H1 (cell line): ENCODE measurements at regions not wholly inside any gene's neighbourhood (a gene's known extent, or its start where the extent isn't known, plus 50 kb on each side); places are given as distances from the start of the nearest gene placed in this dataset.

Experiments used
- CTCF ChIA-PET: fragments of 300-600 bp; sonication (Branson Sonifier 250); formaldehyde crosslinking; loops from one replicate; lab custom pipeline; 2021; ENCODE audit not compliant: partially characterized antibody; lab: Charles Lee
- POLR2A ChIA-PET: fragments of 300-600 bp; sonication (Branson Sonifier 250); formaldehyde crosslinking; loops from one replicate; lab custom pipeline; 2021; ENCODE audit warnings: inconsistent platforms; ENCODE audit not compliant: partially characterized antibody; lab: Charles Lee
- DNase-seq, 2 experiments: peaks; one replicate each; pipeline versions ENCODE4 v3.0.0 to v3.0.0-alpha.2; 2010 to 2022; ENCODE audit warnings: low spot score in 2 of 2, low read depth in 1 of 2, mixed read lengths in 1 of 2
- FAIRE-seq: peaks from 2 replicates; lab custom pipeline; 2011; peaks lifted over from hg19 to GRCh38; lab: Jason Lieb, UNC
- H2AFZ ChIP-seq: 2 replicates; pipeline ENCODE4 v1.8.1; 2012; ENCODE audit warnings: low read length, inconsistent platforms
- H2AK5ac ChIP-seq: 2 replicates; pipeline ENCODE4 v1.6.1; 2013; ENCODE audit warnings: low read depth, low read length
- H2BK120ac ChIP-seq: replicated peaks from 2 replicates; pipeline ENCODE3; 2013; ENCODE audit warnings: low read depth, low read length, inconsistent platforms
- H2BK12ac ChIP-seq: 2 replicates; pipeline ENCODE4 v1.6.1; 2013; ENCODE audit warnings: low read depth, low read length
- H2BK15ac ChIP-seq: 2 replicates; pipeline ENCODE4 v1.6.1; 2013; ENCODE audit warnings: low read length
- H2BK20ac ChIP-seq: 2 replicates; pipeline ENCODE4 v1.6.1; 2013; ENCODE audit warnings: low read length
- H2BK5ac ChIP-seq: 2 replicates; pipeline ENCODE4 v1.6.1; 2013; ENCODE audit warnings: low read depth, low read length
- H3K14ac ChIP-seq: 2 replicates; pipeline ENCODE4 v1.6.1; 2013; ENCODE audit warnings: inconsistent platforms; ENCODE audit not compliant: insufficient read length
- H3K18ac ChIP-seq: 2 replicates; pipeline ENCODE4 v1.6.1; 2013; ENCODE audit warnings: low read length; ENCODE audit errors: extremely low read depth
- H3K23ac ChIP-seq: 2 replicates; pipeline ENCODE4 v1.6.1; 2013; ENCODE audit warnings: inconsistent platforms; ENCODE audit not compliant: insufficient read length
- H3K23me2 ChIP-seq: 2 replicates; pipeline ENCODE4 v1.6.1; 2013; ENCODE audit warnings: low read depth, low read length
- H3K27ac ChIP-seq: 2 replicates; pipeline ENCODE4 v1.6.1; 2011; ENCODE audit warnings: low read depth, low read length, inconsistent platforms
- H3K27me3 ChIP-seq, 4 experiments: replicated peaks in 1 of 4; 1 replicate in 1 of 4; 2 replicates in 3 of 4; pipeline versions ENCODE4 v1.6.1 to v1.8.1; 2011 to 2013; ENCODE audit warnings: low read length in 3 of 4, mild to moderate bottlenecking in 3 of 4, inconsistent platforms in 2 of 4, mixed read lengths in 2 of 4, moderate library complexity in 1 of 4; ENCODE audit not compliant: control insufficient read depth in 3 of 4, insufficient read depth in 3 of 4; ENCODE audit errors: extremely low read depth in 1 of 4
- H3K36me3 ChIP-seq, 4 experiments: 2 replicates each; pipeline versions ENCODE4 v1.6.1 to v1.8.1; 2011 to 2013; ENCODE audit warnings: mild to moderate bottlenecking in 4 of 4, low read length in 3 of 4, moderate library complexity in 2 of 4, control low read depth in 1 of 4, inconsistent platforms in 1 of 4; ENCODE audit not compliant: insufficient read depth in 4 of 4, control insufficient read depth in 2 of 4
- H3K4ac ChIP-seq: replicated peaks from 2 replicates; pipeline ENCODE3; 2013; ENCODE audit warnings: low read length, low read depth, mixed read lengths, inconsistent platforms; ENCODE audit not compliant: insufficient read length
- H3K4me1 ChIP-seq, 4 experiments: replicated peaks in 1 of 4; 1 replicate in 1 of 4; 2 replicates in 3 of 4; pipeline versions ENCODE4 v1.6.1 to v1.8.1; 2011 to 2013; ENCODE audit warnings: low read length in 3 of 4, inconsistent platforms in 2 of 4, mixed read lengths in 1 of 4; ENCODE audit not compliant: insufficient read depth in 4 of 4, control insufficient read depth in 3 of 4
- H3K4me2 ChIP-seq, 2 experiments: 2 replicates each; pipeline versions ENCODE4 v1.6.1 to v1.8.1; 2011 to 2013; ENCODE audit warnings: low read depth in 2 of 2, low read length in 2 of 2, control low read depth in 1 of 2, inconsistent platforms in 1 of 2, mild to moderate bottlenecking in 1 of 2; ENCODE audit not compliant: insufficient read depth in 1 of 2
- H3K4me3 ChIP-seq, 4 experiments: fragments of 200-600, 300-600 bp in 1 of 4; sonication (generic), shearing (Covaris generic), sonication (Bioruptor Twin) in 1 of 4; 2 replicates each; pipeline versions ENCODE4 v1.5.1 to v1.8.1; 2011 to 2016; ENCODE audit warnings: low read length in 4 of 4, low read depth in 3 of 4, control low read depth in 2 of 4, inconsistent platforms in 2 of 4, mild to moderate bottlenecking in 2 of 4, mixed read lengths in 1 of 4, moderate library complexity in 1 of 4; ENCODE audit not compliant: insufficient read depth in 2 of 4; ENCODE audit errors: extremely low read depth in 1 of 4
- H3K56ac ChIP-seq: replicated peaks from 2 replicates; pipeline ENCODE3; 2013; ENCODE audit warnings: low read depth, mild to moderate bottlenecking, mixed read lengths, low read length, inconsistent platforms; ENCODE audit not compliant: insufficient read length
- H3K79me1 ChIP-seq: 2 replicates; pipeline ENCODE4 v1.6.1; 2013; ENCODE audit warnings: low read depth, low read length, control low read depth
- H3K79me2 ChIP-seq, 2 experiments: 2 replicates each; pipeline versions ENCODE4 v1.6.1 to v1.8.1; 2012 to 2013; ENCODE audit warnings: low read length in 2 of 2, mild to moderate bottlenecking in 2 of 2, inconsistent platforms in 1 of 2; ENCODE audit not compliant: insufficient read depth in 2 of 2, control insufficient read depth in 1 of 2
- H3K9ac ChIP-seq, 4 experiments: replicated peaks in 1 of 4; 1 replicate in 1 of 4; 2 replicates in 3 of 4; pipeline versions ENCODE4 v1.6.1 to v1.8.1; 2011 to 2013; ENCODE audit warnings: low read depth in 3 of 4, low read length in 3 of 4, control low read depth in 2 of 4, mild to moderate bottlenecking in 2 of 4, moderate library complexity in 2 of 4, inconsistent platforms in 1 of 4; ENCODE audit errors: extremely low read depth in 1 of 4
- H3K9me3 ChIP-seq, 2 experiments: 2 replicates each; pipeline versions ENCODE4 v1.6.1 to v1.8.1; 2012 to 2013; ENCODE audit warnings: mild to moderate bottlenecking in 2 of 2, moderate library complexity in 2 of 2, control low read depth in 1 of 2, inconsistent platforms in 1 of 2, low read depth in 1 of 2, low read length in 1 of 2, mixed read lengths in 1 of 2; ENCODE audit not compliant: insufficient read depth in 2 of 2
- H4K20me1 ChIP-seq, 2 experiments: replicated peaks in 1 of 2; 2 replicates each; pipeline versions ENCODE3 to v1.8.1; 2011 to 2013; ENCODE audit warnings: inconsistent platforms in 2 of 2, low read length in 2 of 2, mild to moderate bottlenecking in 1 of 2; ENCODE audit not compliant: insufficient read depth in 2 of 2, control insufficient read depth in 1 of 2
- H4K5ac ChIP-seq: 2 replicates; pipeline ENCODE4 v1.6.1; 2013; ENCODE audit warnings: low read length, low read depth, mixed read lengths, inconsistent platforms; ENCODE audit not compliant: insufficient read length
- H4K8ac ChIP-seq: 2 replicates; pipeline ENCODE4 v1.8.0; 2013; ENCODE audit warnings: mild to moderate bottlenecking, moderate library complexity, low read length, inconsistent platforms; ENCODE audit not compliant: insufficient read depth; ENCODE audit errors: extremely low read depth
- H4K91ac ChIP-seq: replicated peaks from 2 replicates; pipeline ENCODE3; 2013; ENCODE audit warnings: low read length, mixed read lengths, inconsistent platforms; ENCODE audit not compliant: insufficient read length
- BCL11A ChIP-seq, 2 experiments: IDR thresholded peaks; one replicate each; pipeline ENCODE4 v1.6.1; 2011; ENCODE audit warnings: low read depth in 2 of 2, low read length in 2 of 2, mild to moderate bottlenecking in 2 of 2
- KDM5A ChIP-seq: fragments of 200-600 bp; IDR thresholded peaks from 2 replicates; pipeline ENCODE4 v1.7.1; 2012; ENCODE audit warnings: mild to moderate bottlenecking, low read length, inconsistent platforms, mixed read lengths
- TAF7 ChIP-seq: optimal IDR thresholded peaks from 2 replicates; pipeline ENCODE3; 2011; ENCODE audit warnings: low read depth, mild to moderate bottlenecking, inconsistent platforms, low read length, moderate library complexity, borderline replicate concordance
- WGBS, 2 experiments: shearing (Covaris generic) in 1 of 2; methylation state at CpG; one replicate each; pipeline versions ENCODE4 v1.1.6 to v1.1.7; 2013 to 2015; ENCODE audit warnings: low lambda C conversion rate in 2 of 2, mixed read lengths in 2 of 2, inconsistent platforms in 1 of 2, low coverage in 1 of 2, missing lambda C conversion rate in 1 of 2; ENCODE audit not compliant: insufficient replicate concordance in 2 of 2, insufficient coverage in 1 of 2, insufficient read length in 1 of 2; ENCODE audit errors: extremely low coverage in 1 of 2, missing lambda C conversion rate in 1 of 2; 5-methylcytosine and 5-hydroxymethylcytosine counted together

GRCh38 chr3:86303935-86304334, 687.0 kb downstream of the VGLL3 start:
- H2BK12ac ChIP-seq, result no peak overlapping the region
- 96% methylated on average over 1 of the region's 1 CpG; no CpG with 5 or more reads in 1 of the 2 experiments for WGBS, 2 experiments
- no peaks in the 10 kb centered on the region for H4K20me1 ChIP-seq
- H2BK15ac ChIP-seq, result no peak overlapping the region
- no peak overlapping the region for H3K4ac ChIP-seq
- H2BK20ac ChIP-seq, result no peak overlapping the region
- H4K91ac ChIP-seq, result no peak overlapping the region
- H3K4me3 ChIP-seq, result no peak overlapping the region
- no peak overlapping the region for H3K27ac ChIP-seq
- no peaks in the 10 kb centered on the region for H3K79me2 ChIP-seq
- no peak overlapping the region for H2BK5ac ChIP-seq
- H3K4me1 ChIP-seq, result no peaks in the 10 kb centered on the region
- FAIRE-seq, result no peak
- H3K27me3 ChIP-seq, result no peaks in the 10 kb centered on the region
- no peak overlapping the region for H3K56ac ChIP-seq
- H4K8ac ChIP-seq, result no peak overlapping the region
- H3K79me1 ChIP-seq, result no peaks in the 10 kb centered on the region
- H3K23me2 ChIP-seq, result no peaks in the 10 kb centered on the region
- no peaks in the 10 kb centered on the region for H3K36me3 ChIP-seq
- no peaks in the 10 kb centered on the region for H3K9me3 ChIP-seq
- no peak overlapping the region for H2BK120ac ChIP-seq
- ChIA-PET CTCF (no interaction called here), POLR2A (no interaction called here)
- no peak overlapping the region for H3K4me2 ChIP-seq
- H3K14ac ChIP-seq, result no peak overlapping the region
- no peak overlapping the region for H2AK5ac ChIP-seq
- H3K23ac ChIP-seq, result no peak overlapping the region
- DNase-seq, result no peak
- no peak overlapping the region for H4K5ac ChIP-seq
- H2AFZ ChIP-seq, result no peak overlapping the region
- no peak overlapping the region for H3K9ac ChIP-seq
- no peak overlapping the region for H3K18ac ChIP-seq
- TF ChIP-seq KDM5A (no peak), TAF7 (no peak), BCL11A (IDR thresholded peaks at IDR 0.05; ENCODE audit: low read depth in 2 of 2, low read length in 2 of 2) (no peak)
